Parathyroid adenoma (tissue), 2 donors: ENCODE measurements at regions not wholly inside any gene's neighbourhood (a gene's known extent, or its start where the extent isn't known, plus 50 kb on each side); places are given as distances from the start of the nearest gene placed in this dataset.

Source experiments
- H2AFZ ChIP-seq: fragments of 300-600 bp; sonication (generic); one replicate; pipeline ENCODE4 v1.7.0; 2017; ENCODE audit warnings: antibody characterized with exemption, mild to moderate bottlenecking
- H3K27ac ChIP-seq: fragments of 300-600 bp; sonication (generic); one replicate; pipeline ENCODE4 v1.7.0; 2017
- H3K27me3 ChIP-seq: fragments of 300-600 bp; sonication (generic); one replicate; pipeline ENCODE4 v1.7.0; 2017; ENCODE audit warnings: low read length; ENCODE audit not compliant: control insufficient read depth, insufficient read depth
- H3K36me3 ChIP-seq: fragments of 300-600 bp; sonication (generic); one replicate; pipeline ENCODE4 v1.7.0; 2017; ENCODE audit warnings: low read length; ENCODE audit not compliant: control insufficient read depth, insufficient read depth
- H3K4me1 ChIP-seq: fragments of 300-600 bp; sonication (generic); one replicate; pipeline ENCODE4 v1.7.0; 2017; ENCODE audit warnings: control low read depth
- H3K4me2 ChIP-seq: fragments of 300-600 bp; sonication (generic); one replicate; pipeline ENCODE4 v1.7.0; 2017; ENCODE audit warnings: low read length
- H3K4me3 ChIP-seq: fragments of 300-600 bp; sonication (generic); one replicate; pipeline ENCODE4 v1.7.0; 2017; ENCODE audit warnings: low read depth, low read length
- H3K79me2 ChIP-seq: fragments of 300-600 bp; sonication (generic); one replicate; pipeline ENCODE4 v1.7.0; 2017; ENCODE audit warnings: control low read depth
- H3K9ac ChIP-seq: fragments of 300-600 bp; sonication (generic); one replicate; pipeline ENCODE4 v1.7.0; 2017; ENCODE audit warnings: mild to moderate bottlenecking
- H3K9me3 ChIP-seq: fragments of 300-600 bp; sonication (generic); one replicate; pipeline ENCODE4 v1.7.0; 2017; ENCODE audit warnings: low read length; ENCODE audit not compliant: control insufficient read depth
- CTCF ChIP-seq: fragments of 300-600 bp; sonication (generic); IDR thresholded peaks from one replicate; pipeline ENCODE4 v1.7.0; 2017; ENCODE audit warnings: antibody characterized with exemption, mild to moderate bottlenecking
- donor health status: primary hyperparathyroidism.

DNA sequence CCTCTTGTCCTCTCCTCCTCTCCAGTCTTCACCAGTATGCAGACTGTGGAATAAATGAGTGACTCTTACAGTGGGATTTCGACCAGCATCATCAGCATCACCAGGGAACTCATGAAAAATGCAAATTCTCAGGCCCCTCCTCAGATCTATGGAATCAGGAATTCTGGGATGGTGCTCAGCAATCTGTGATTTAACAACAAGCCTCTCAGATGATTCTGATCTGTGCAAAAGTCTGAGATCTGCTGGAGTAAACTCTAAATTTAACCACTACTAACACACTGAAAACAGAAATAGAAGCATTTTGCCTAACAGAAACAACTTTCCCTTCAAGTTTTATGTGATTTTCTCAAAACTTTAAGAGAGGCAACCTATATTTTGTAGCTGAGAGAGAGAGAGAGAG lies 124.8 kb upstream of the FAM3C start:
- no peak for TF ChIP-seq CTCF
- Histone ChIP-seq H3K36me3 (no peaks in the 10 kb centered on the region), H3K4me1 (no peaks in the 10 kb centered on the region), H3K27me3 (no peaks in the 10 kb centered on the region), H3K27ac (no peak overlapping the region), H3K9me3 (no peaks in the 10 kb centered on the region), H3K9ac (no peak overlapping the region), H2AFZ (no peak overlapping the region), H3K4me3 (no peak overlapping the region), H3K79me2 (no peaks in the 10 kb centered on the region), H3K4me2 (no peak overlapping the region)

DNA sequence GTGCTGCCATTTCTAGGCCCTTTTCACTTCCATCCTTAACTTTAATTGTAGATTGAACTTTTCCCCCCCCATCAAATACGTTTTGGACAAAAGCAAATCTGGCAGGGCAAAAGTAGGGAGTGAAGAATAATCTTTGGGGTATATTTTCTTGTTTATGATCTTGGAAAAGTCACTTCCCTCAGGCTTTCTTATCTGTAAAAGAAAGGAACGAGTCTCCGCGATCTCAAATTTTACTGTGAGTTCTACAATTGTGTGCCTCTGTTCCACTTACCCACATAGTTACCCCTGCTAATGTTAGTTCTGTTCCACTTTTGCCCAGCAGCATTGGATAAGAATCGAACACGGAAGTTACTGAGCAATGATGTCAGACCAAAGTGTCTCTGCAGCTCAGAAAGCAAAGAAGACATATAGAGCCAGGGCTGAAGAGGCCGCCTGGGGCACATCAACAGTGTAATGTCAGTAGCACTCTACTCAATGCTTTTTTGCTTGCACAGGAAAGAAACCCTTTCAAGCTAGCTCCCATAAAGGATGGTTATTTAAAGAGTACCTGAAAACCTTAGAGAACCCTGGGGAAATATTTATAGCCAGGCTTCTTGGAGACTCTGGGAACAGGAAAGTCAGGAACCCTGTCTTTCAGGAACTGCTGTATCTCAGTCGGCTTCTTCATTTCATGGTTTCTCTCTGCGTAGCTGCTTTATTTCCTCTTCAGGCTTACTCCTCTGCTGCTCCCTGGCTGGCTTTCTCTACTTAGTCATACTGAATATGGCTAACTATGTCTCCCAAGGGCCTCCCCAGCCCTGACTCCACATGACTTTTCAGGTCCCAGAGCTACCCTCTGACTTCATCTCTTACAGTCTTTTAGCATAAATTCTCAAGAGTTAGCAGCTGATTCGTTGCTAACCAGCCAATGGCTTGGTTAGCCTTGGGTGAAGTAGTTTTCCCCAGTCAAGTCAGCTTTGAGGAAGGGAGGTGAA lies 123.7 kb upstream of the FAM3C start:
- no peaks in the 10 kb centered on the region for H3K9me3 ChIP-seq
- H3K4me3 ChIP-seq, result no peak overlapping the region
- no peaks in the 10 kb centered on the region for H3K36me3 ChIP-seq
- TF ChIP-seq CTCF, result no peak
- H3K27me3 ChIP-seq, result no peaks in the 10 kb centered on the region
- no peak overlapping the region for H3K4me2 ChIP-seq
- H3K79me2 ChIP-seq, result no peaks in the 10 kb centered on the region
- H2AFZ ChIP-seq, result no peak overlapping the region
- H3K4me1 ChIP-seq, result no peaks in the 10 kb centered on the region
- H3K9ac ChIP-seq, result no peak overlapping the region
- no peak overlapping the region for H3K27ac ChIP-seq

- H3K36me3 ChIP-seq, result no peaks in the 10 kb centered on the region
- no peaks in the 10 kb centered on the region for H3K27me3 ChIP-seq
- TF ChIP-seq CTCF, result no peak
- no peak overlapping the region for H3K4me2 ChIP-seq
- no peaks in the 10 kb centered on the region for H3K79me2 ChIP-seq
- H3K4me1 ChIP-seq, result no peaks in the 10 kb centered on the region
- H2AFZ ChIP-seq, result no peak overlapping the region
- no peak overlapping the region for H3K9ac ChIP-seq
- no peaks in the 10 kb centered on the region for H3K9me3 ChIP-seq
- no peak overlapping the region for H3K27ac ChIP-seq
- no peak overlapping the region for H3K4me3 ChIP-seq
Measured at GRCh38 chr7:121517591-121517990, 121.5 kb upstream of the FAM3C start.

DNA sequence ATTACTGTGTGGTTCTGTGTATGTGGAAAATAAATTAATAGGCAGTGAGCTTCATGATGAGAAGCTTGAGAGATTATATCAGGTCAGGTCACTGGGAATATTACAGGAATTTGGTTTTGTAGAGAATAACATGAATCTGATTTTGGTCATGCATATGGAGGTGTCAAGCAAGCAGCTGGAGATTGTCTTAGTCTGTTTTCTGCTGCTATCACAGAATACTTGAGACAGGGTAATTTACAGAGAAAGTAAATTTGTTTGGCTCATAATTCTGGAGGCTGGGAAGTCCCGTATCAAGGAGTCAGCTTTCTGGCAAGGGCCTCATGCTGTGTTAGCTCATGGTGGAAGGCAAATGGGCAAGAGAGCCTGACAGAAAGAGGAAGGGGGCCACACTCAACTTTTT lies 120.7 kb upstream of the FAM3C start:
- no peaks in the 10 kb centered on the region for H3K36me3 ChIP-seq
- H3K79me2 ChIP-seq, result no peaks in the 10 kb centered on the region
- H3K4me2 ChIP-seq, result no peak overlapping the region
- H3K27ac ChIP-seq, result no peak overlapping the region
- no peak overlapping the region for H3K4me3 ChIP-seq
- no peaks in the 10 kb centered on the region for H3K4me1 ChIP-seq
- no peaks in the 10 kb centered on the region for H3K9me3 ChIP-seq
- no peak for TF ChIP-seq CTCF
- H3K27me3 ChIP-seq, result no peaks in the 10 kb centered on the region
- H3K9ac ChIP-seq, result no peak overlapping the region
- H2AFZ ChIP-seq, result no peak overlapping the region
